ENCODE measurements at regions not wholly inside any gene's neighbourhood (a gene's known extent, or its start where the extent isn't known, plus 50 kb on each side); places are given as distances from the start of the nearest gene placed in this dataset.

DNA sequence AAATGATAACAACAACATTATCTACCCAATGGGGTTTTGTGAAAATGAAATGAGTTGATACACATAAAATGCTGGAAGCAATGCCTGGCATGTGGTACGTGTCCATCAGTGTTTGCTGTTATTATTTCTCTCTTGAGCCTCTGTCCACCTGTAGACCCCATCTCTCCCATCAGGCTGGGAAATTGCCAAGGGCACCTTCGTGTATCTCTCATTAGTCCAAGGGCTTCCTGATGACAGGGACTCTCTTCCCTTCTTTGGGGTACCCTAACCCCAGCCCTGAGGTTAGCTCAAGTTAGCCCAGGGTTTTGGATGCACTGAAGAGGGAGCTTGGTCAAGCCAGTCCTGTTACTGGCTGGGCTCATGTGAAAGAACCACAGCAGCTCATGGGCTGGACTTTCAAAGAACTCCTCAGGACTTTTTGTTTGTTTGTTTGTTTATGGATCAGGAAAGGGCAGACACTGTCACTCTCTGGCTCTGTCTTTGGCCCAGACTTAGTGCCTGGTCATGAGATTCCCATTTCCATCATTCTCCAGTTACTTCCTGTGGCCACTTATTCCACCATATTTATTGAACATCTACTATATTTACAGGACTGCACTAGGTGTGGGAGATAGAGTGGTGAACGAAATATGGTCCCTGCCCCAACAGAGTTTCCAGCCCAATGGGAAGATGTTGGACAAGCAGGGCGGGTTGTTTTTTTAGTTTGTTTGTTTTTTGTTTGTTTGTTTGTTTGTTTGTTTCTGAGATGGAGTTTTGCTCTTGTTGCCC, 57.4 kb downstream of the NAV1 start:
- RAD21 ChIA-PET (ENCODE audit: unreplicated experiment) = no interaction called here
- CTCF ChIA-PET = no interaction called here
- 6% methylated on average over 4 of the region's 4 CpGs for WGBS (ENCODE audit: insufficient coverage, insufficient replicate concordance, low lambda C conversion rate, missing lambda C conversion rate)

More for the DNA sequence above, 57.4 kb downstream of the NAV1 start:
- ATAC-seq (no peak), FAIRE-seq (no peak), DNase-seq (ENCODE audit: low read depth, low spot score) (no peak)
- H3K36me3 ChIP-seq (ENCODE audit: control insufficient read depth in 2 of 2, insufficient read depth in 2 of 2, low read length in 1 of 2) = no peaks in the 10 kb centered on the region
- ChIA-PET POLR2A (no interaction called here), SMC1A (ENCODE audit: uncharacterized antibody, unreplicated experiment) (interaction anchor here (1.2 kb wide), 1 partner anchor 13 kb away, joined by 3 read pairs; no protein-coding TSS in a partner anchor)
- no peak overlapping the region for H3K9ac ChIP-seq (ENCODE audit: control insufficient read depth, insufficient read depth, low read length)
- no peak overlapping the region for H3K27ac ChIP-seq (ENCODE audit: control insufficient read depth, insufficient read depth)
- TF ChIP-seq, protein P1, sequence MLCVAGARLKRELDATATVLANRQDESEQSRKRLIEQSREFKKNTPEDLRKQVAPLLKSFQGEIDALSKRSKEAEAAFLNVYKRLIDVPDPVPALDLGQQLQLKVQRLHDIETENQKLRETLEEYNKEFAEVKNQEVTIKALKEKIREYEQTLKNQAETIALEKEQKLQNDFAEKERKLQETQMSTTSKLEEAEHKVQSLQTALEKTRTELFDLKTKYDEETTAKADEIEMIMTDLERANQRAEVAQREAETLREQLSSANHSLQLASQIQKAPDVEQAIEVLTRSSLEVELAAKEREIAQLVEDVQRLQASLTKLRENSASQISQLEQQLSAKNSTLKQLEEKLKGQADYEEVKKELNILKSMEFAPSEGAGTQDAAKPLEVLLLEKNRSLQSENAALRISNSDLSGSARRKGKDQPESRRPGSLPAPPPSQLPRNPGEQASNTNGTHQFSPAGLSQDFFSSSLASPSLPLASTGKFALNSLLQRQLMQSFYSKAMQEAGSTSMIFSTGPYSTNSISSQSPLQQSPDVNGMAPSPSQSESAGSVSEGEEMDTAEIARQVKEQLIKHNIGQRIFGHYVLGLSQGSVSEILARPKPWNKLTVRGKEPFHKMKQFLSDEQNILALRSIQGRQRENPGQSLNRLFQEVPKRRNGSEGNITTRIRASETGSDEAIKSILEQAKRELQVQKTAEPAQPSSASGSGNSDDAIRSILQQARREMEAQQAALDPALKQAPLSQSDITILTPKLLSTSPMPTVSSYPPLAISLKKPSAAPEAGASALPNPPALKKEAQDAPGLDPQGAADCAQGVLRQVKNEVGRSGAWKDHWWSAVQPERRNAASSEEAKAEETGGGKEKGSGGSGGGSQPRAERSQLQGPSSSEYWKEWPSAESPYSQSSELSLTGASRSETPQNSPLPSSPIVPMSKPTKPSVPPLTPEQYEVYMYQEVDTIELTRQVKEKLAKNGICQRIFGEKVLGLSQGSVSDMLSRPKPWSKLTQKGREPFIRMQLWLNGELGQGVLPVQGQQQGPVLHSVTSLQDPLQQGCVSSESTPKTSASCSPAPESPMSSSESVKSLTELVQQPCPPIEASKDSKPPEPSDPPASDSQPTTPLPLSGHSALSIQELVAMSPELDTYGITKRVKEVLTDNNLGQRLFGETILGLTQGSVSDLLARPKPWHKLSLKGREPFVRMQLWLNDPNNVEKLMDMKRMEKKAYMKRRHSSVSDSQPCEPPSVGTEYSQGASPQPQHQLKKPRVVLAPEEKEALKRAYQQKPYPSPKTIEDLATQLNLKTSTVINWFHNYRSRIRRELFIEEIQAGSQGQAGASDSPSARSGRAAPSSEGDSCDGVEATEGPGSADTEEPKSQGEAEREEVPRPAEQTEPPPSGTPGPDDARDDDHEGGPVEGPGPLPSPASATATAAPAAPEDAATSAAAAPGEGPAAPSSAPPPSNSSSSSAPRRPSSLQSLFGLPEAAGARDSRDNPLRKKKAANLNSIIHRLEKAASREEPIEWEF (IDR thresholded peaks at IDR 0.05; ENCODE audit: insufficient replicate concordance, low read depth, low read length) = no peak
- TF ChIP-seq CHD1 (IDR thresholded peaks at IDR 0.05; ENCODE audit: low read depth, low read length) (no peak), SKIL (IDR thresholded peaks at IDR 0.05; ENCODE audit: low read depth, poor library complexity, severe bottlenecking) (no peak), MYC (IDR thresholded peaks at IDR 0.05; ENCODE audit: insufficient read depth, insufficient read length, insufficient replicate concordance, low read length, severe bottlenecking) (no peak), RELA (IDR thresholded peaks at IDR 0.05; ENCODE audit: borderline replicate concordance, partially characterized antibody) (no peak), POLR2AphosphoS2 (IDR thresholded peaks at IDR 0.05; ENCODE audit: low read depth, low read length) (no peak), HDGF (IDR thresholded peaks at IDR 0.05) (no peak), SREBF2 (IDR thresholded peaks at IDR 0.05; ENCODE audit: low read length) (no peak), NBN (IDR thresholded peaks at IDR 0.05) (no peak), STAT3 (IDR thresholded peaks at IDR 0.05; ENCODE audit: low read depth, low read length) (no peak)
- no TSS peak for BruUV-seq (replicated peaks)
- intact Hi-C loops (cut with micrococcal nuclease; ENCODE audit: unreplicated experiment) (no loop called here), in situ Hi-C loops (cut with MboI) (no loop called here)
- no peaks in the 10 kb centered on the region for H3K79me2 ChIP-seq (ENCODE audit: control insufficient read depth, insufficient read depth, low read length)
- no peaks in the 10 kb centered on the region for H4K20me1 ChIP-seq (ENCODE audit: control insufficient read depth, insufficient read depth)
- H3K4me3 ChIP-seq = no peak overlapping the region
- no peaks in the 10 kb centered on the region for H3K9me3 ChIP-seq (replicated peaks; ENCODE audit: control insufficient read depth, insufficient read depth, low read length)
- H3K4me1 ChIP-seq (ENCODE audit: control insufficient read depth, insufficient read depth, low read length) = no peaks in the 10 kb centered on the region
- H3K27me3 ChIP-seq (replicated peaks in 1 of 2; ENCODE audit: control insufficient read depth in 2 of 2, insufficient read depth in 2 of 2, low read length in 1 of 2) = peaks cover 0 to 6% of the 10 kb centered on the region in 2 experiments; a peak in 3 of 4 replicates
- H2AFZ ChIP-seq (ENCODE audit: control insufficient read depth, low read depth, low read length) = no peak overlapping the region
- no peak overlapping the region for H3K4me2 ChIP-seq (ENCODE audit: control insufficient read depth, insufficient read depth)

All from GM12878 (cell line).